T-helper 22 cell (primary cell): ENCODE measurements at regions not wholly inside any gene's neighbourhood (a gene's known extent, or its start where the extent isn't known, plus 50 kb on each side); places are given as distances from the start of the nearest gene placed in this dataset.

Experiments
- DNase-seq: peaks from one replicate; pipeline ENCODE4 v3.0.0-alpha.2; 2020; ENCODE audit warnings: low read depth

DNA sequence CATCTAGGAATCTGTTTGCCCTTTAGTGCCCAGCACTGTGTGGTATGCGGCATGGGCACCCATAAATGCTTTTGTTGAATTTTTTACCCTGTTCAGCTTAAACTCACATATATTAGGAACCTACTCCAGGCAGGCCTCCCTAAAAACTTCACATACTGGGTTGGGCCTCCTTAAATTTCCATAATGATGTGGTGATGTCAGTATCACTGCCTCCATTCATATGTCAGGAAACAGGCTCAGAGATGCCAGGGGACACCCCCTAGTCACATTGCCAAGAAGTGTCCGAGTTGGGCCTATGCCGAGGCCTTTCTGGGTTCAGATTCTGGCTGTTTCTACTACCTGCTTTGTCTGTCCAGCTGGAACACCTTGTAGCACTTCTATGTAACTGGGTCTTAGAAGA lies 55.7 kb upstream of the RUNX3 start:
- DNase-seq: no peak

GRCh38 chr1:24984800-24985522 lies 54.9 kb upstream of the RUNX3 start:
- DNase-seq: no peak

GRCh38 chr1:24984300-24984699 lies 54.2 kb upstream of the RUNX3 start:
- no peak for DNase-seq

- no peak for DNase-seq
Measured at GRCh38 chr1:24983006-24983680, 53.1 kb upstream of the RUNX3 start.

- no peak for DNase-seq
Measured at GRCh38 chr1:24981631-24982005, 51.5 kb upstream of the RUNX3 start.

DNA sequence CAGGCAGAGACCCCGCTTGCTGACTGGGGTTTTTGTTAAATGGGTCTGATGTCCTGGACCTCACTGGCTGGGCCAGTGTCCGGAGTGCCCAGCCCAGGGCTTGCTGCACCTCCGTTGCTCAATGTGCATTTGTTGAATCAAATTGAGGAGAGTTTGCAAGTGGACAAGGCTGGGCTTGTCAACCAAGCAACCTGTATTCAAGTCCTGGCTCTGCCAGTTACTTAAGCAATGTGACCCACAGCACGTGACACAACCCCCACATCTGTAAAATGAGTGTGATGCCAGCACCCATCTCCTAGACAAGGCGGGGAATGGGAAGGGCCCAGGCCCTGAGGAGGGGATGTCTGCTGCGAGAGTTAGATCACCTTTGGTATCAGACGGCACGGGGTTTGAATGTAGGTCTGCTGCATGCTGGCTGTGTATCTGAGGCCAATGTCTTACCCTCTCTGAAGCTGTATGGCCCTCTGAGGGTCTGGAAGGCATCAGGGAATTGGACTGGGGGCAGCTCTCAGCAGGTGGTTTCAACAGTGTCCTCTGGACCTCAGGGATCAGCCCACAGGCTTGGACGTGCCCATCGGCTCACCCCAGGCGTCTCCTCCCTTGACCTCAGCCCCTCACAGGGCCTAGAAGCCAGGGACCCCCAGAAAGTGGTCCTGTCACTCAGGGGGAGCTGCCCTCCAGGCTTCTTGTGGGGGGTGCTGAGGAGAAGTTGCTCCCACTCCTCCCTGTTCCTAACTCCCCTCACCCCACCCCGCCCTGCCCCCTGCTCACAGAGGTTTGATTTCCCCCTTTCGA lies 51.0 kb upstream of the RUNX3 start:
- no peak for DNase-seq
